NB4 (cell line): ENCODE measurements at regions not wholly inside any gene's neighbourhood (a gene's known extent, or its start where the extent isn't known, plus 50 kb on each side); places are given as distances from the start of the nearest gene placed in this dataset.

Experiments used
- CTCF ChIP-seq: IDR thresholded peaks from one replicate; pipeline ENCODE4 v1.5.1; 2012; ENCODE audit warnings: low read depth, low read length
- MAX ChIP-seq: IDR thresholded peaks from 2 replicates; pipeline ENCODE4 v1.6.1; 2011; ENCODE audit warnings: low read depth, low read length
- POLR2A ChIP-seq: IDR thresholded peaks from 2 replicates; pipeline ENCODE4 v1.6.1; 2011; ENCODE audit warnings: mild to moderate bottlenecking; ENCODE audit not compliant: insufficient read length; ENCODE audit errors: extremely low read depth

GRCh38 chr6:76326871-76327270, 254.4 kb upstream of the IMPG1 start:
- TF ChIP-seq CTCF: no peak
- TF ChIP-seq POLR2A: no peak
- TF ChIP-seq MAX: no peak
